ENCODE measurements at regions not wholly inside any gene's neighbourhood (a gene's known extent, or its start where the extent isn't known, plus 50 kb on each side); places are given as distances from the start of the nearest gene placed in this dataset.
"Not testable (repeated sequence)": the region's sequence is repeated elsewhere in the genome, so short reads cannot be mapped to it uniquely, and the experiment has no call there.

- DNase-seq (ENCODE audit: low read depth in 2 of 2): no peak
Measured at GRCh38 chr3:81863756-81864155, 102.3 kb upstream of the GBE1 start.

GRCh38 chr3:81861593-81861992 lies 100.1 kb upstream of the GBE1 start:
- no peak for DNase-seq (ENCODE audit: low read depth in 2 of 2)

DNA sequence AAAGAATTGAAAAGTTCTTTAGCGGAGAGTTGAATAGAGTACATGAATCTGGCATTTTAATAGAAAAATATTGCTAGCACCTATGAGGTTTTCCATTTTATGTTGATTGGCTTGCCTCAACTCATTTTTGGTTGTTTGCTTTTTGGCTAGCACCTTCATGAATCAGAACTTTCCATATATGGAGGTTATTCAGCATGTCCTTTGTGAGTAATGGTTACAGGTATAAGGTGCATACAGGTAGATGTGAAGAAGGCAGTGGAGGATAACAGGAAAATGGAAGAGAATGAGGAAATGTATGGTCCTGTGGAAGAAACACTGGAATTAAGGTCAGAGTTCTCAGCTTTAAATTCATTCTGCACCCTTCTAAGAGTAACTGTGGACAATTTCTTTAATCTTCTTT lies 98.1 kb upstream of the GBE1 start:
- no peak for DNase-seq (ENCODE audit: low read depth in 2 of 2)

- DNase-seq (ENCODE audit: low read depth in 2 of 2): no peak
Measured at GRCh38 chr3:81853431-81853830, 92.0 kb upstream of the GBE1 start.

DNA sequence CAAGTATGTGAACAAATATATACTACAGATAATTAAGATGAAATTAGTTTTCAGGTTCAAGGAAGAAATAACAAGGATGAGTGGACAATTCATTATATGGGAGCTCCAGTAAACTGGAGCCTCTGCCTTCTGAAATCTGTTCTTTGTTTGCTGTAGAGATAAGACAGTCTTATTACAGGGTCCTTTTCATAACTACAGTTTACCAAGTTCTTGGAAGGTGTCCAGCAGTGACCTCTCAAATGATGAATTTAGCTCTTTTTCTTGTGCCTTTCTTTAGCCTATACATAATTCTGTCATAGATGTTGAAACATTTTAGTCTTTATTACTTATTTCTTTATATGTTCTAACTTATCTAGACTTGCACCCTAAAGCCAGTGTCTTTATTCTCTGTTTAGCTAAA lies 89.7 kb upstream of the GBE1 start:
- DNase-seq (ENCODE audit: low read depth in 2 of 2): no peak

- no peak for DNase-seq (ENCODE audit: low read depth in 2 of 2)
Measured at GRCh38 chr3:81846988-81847387, 85.5 kb upstream of the GBE1 start.

- no peak for DNase-seq (ENCODE audit: low read depth in 2 of 2)
Measured at GRCh38 chr3:81841540-81841939, 80.1 kb upstream of the GBE1 start.

GRCh38 chr3:81839504-81840094 lies 78.2 kb upstream of the GBE1 start:
- DNase-seq (ENCODE audit: low read depth in 2 of 2): no peak

- no peak for DNase-seq (ENCODE audit: low read depth in 2 of 2)
Measured at GRCh38 chr3:81838457-81838856, 77.0 kb upstream of the GBE1 start.

DNA sequence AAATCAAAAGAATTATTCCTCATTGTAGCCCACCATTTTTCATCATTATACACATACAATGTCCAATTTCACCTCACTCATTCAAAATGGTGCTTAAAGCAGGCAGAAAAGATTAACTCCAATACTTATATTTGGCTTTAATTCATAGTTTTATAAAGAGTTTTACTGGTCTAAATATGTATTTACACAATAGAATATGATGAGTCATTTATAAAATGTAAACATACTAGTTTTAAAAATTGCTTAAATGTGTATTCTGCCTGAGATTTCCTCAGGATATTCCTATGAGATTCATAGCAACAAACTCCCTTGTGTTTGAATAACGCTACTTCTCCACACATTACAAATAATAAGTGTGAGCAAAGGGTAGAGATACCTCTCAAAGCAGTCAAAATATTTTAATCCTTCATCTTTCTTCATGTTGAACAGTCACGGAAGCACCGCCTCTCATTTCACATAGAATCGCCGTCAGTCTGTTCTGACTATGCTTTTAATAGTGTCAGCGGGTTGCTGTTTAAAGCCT lies 75.7 kb upstream of the GBE1 start:
- DNase-seq (ENCODE audit: low read depth in 2 of 2): no peak

GRCh38 chr3:81829937-81830336 lies 68.5 kb upstream of the GBE1 start:
- no peak for DNase-seq (ENCODE audit: low read depth in 2 of 2)

GRCh38 chr3:81829272-81829671 lies 67.8 kb upstream of the GBE1 start:
- DNase-seq (ENCODE audit: low read depth in 2 of 2): not testable (repeated sequence)

DNA sequence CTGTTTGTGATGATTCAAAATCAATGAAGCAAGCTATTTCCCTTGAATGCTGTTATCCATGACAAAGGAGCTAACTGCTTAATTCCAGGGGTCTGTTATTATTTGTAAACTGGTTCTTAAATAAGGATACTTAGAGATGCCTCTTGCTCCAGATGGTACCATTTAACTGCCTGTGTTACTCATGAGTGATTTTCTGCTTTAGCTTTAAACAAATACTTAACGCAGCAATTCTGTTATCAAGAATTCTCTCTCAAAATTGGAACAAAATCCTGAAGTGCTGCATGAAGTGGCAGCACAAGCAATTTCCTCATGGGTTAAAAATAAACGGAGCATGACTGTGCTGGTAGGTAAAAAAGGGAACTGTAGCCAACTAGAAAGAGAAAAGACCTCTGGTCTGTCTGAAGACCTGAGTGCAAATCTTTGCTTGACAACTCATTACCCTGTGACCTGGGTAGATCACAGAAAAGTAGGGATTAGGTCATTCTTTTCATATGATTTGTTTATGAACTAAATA lies 62.5 kb upstream of the GBE1 start:
- DNase-seq (ENCODE audit: low read depth in 2 of 2): no peak

DNA sequence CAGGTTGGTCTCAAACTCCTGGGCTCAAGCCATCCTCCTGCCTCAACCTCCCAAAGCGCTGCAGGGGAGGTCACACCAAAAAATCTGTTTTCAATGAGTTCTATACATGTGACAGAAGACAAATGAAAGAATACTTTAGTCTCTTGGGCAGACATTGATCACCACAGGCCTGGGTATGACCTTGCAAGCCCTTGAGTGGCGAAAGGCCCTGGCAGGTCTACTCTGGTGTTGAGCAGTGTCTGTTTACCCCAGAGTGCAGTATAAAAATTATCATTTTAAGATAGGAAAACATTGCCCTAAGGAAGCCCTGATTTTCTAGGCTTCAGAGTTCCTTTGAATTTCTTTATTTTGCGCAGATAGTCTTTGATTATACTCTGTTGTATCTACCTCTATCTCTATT lies 61.6 kb upstream of the GBE1 start:
- DNase-seq (ENCODE audit: low read depth in 2 of 2): no peak

DNA sequence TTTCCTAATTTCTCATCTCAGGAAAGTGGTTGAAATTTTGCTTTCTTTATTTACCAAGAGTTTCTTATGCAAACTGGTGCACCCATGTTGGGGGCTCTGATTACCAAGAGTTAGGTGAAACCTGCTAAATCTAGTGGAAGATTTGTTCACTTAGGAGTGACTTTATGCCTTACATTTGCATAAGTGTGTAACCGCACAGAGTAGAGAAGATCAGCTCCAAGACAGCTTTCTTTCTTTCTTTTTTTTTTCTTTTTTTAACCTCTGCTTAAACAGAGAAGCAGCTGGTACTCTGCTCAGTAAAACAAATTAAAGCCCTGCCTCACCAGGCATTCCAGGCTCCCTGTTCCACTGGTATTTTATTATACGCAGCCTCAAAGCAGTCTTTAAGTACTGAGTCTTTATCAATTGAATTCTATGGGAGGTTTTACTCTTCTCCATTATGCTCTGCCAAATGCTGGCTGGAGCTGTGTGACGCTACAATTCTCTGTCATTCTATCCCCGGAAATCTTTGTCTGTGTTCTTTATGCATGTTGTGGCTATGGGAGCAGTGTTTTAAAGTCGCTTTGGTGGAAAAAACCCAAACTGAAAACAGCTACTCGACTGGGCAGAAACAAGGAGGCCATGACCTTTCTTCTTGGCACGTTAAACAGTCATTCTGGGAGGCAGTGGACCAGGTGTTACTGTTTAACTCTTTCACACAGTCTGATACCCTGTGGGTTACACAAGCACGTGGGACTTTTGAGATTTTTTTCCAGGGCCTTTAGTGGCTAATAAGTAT lies 55.2 kb upstream of the GBE1 start:
- DNase-seq (ENCODE audit: low read depth in 2 of 2): peak; percentile 20 to 23

DNA sequence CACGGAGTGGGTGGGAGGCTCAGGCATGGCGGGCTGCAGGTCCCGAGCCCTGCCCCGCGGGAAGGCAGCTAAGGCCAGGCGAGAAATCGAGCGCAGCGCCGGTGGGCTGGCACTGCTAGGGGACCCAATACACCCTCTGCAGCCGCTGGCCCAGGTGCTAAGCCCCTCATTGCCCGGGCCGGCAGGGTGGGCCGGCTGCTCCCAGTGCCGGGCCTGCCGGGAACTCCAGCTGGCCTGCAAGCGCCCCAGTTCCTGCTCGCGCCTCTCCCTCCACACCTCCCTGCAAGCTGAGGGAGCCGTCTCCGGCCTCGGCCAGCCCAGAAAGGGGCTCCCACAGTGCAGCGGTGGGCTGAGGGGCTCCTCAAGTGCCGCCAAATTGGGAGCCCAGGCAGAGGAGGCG lies 50.7 kb upstream of the GBE1 start:
- DNase-seq (ENCODE audit: low read depth in 2 of 2): not testable (repeated sequence)
